BJ (cell line): ENCODE measurements at regions not wholly inside any gene's neighbourhood (a gene's known extent, or its start where the extent isn't known, plus 50 kb on each side); places are given as distances from the start of the nearest gene placed in this dataset.

ENCODE experiments used
- CTCF ChIA-PET: fragments of 350-600 bp; formaldehyde crosslinking; extraction: SDS; loops from one replicate; lab custom pipeline; 2021; ENCODE audit warnings: antibody characterized with exemption, inconsistent platforms; lab: Yijun Ruan, JAX
- POLR2A ChIA-PET: fragments of 300-600 bp; sonication (Branson Sonifier 250); formaldehyde crosslinking; extraction: SDS; loops from one replicate; lab custom pipeline; 2021; ENCODE audit warnings: antibody characterized with exemption; lab: Charles Lee
- DNase-seq: peaks from one replicate; pipeline ENCODE4 v3.0.0-alpha.2; 2011; ENCODE audit warnings: low read depth
- H3K27me3 ChIP-seq: 2 replicates; pipeline ENCODE4 v1.6.0; 2011; ENCODE audit warnings: low read length; ENCODE audit not compliant: control insufficient read depth, insufficient read depth
- H3K36me3 ChIP-seq: 2 replicates; pipeline ENCODE4 v1.5.1; 2011; ENCODE audit warnings: low read length; ENCODE audit not compliant: control insufficient read depth, insufficient read depth
- H3K4me3 ChIP-seq: 2 replicates; pipeline ENCODE4 v1.5.1; 2011; ENCODE audit warnings: low read depth, mild to moderate bottlenecking, control low read depth, low read length
- CTCF ChIP-seq: IDR thresholded peaks from 2 replicates; pipeline ENCODE4 v1.5.1; 2011; ENCODE audit warnings: low read depth, mild to moderate bottlenecking, control low read depth, inconsistent platforms, low read length, moderate library complexity; ENCODE audit not compliant: insufficient read depth

DNA sequence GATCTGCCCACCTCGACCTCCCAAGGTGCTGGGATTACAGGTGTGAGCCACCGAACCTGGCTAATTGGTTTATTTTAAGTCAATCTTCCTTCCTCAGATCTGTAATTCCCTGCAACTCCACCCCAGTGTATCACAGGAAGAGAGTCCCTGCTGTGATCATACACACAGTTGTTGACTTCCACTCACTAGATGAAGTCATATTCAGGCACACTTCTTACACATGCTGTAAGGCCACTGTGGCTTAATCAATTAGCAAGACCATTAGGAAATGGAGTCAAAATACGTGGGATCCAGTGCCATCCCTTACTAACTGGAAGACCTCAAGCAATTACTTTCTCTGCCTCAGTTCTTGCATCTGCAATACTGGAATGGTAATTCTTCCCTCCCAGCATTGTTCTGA lies 66.1 kb upstream of the PAX2 start:
- TF ChIP-seq CTCF: no peak
- no peaks in the 10 kb centered on the region for H3K36me3 ChIP-seq
- POLR2A ChIA-PET: no interaction called here
- CTCF ChIA-PET: no interaction called here
- DNase-seq: no peak
- no peak overlapping the region for H3K4me3 ChIP-seq
- H3K27me3 ChIP-seq: peaks cover 14% of the 10 kb centered on the region

GRCh38 chr10:100683004-100683403 lies 62.4 kb upstream of the PAX2 start:
- H3K4me3 ChIP-seq: no peak overlapping the region
- CTCF ChIA-PET: interaction anchor here (0.7 kb wide), 1 partner anchor 11 kb away, joined by 3 read pairs; no protein-coding TSS in a partner anchor
- DNase-seq: no peak
- no peaks in the 10 kb centered on the region for H3K36me3 ChIP-seq
- POLR2A ChIA-PET: no interaction called here
- TF ChIP-seq CTCF: no peak
- H3K27me3 ChIP-seq: peaks cover 31% of the 10 kb centered on the region

- ChIA-PET POLR2A (no interaction called here), CTCF (interaction anchor here (0.7 kb wide), 1 partner anchor 12 kb away, joined by 3 read pairs; no protein-coding TSS in a partner anchor)
- no peak for TF ChIP-seq CTCF
- DNase-seq: no peak
- peaks cover 38% of the 10 kb centered on the region for H3K27me3 ChIP-seq
- no peaks in the 10 kb centered on the region for H3K36me3 ChIP-seq
- no peak overlapping the region for H3K4me3 ChIP-seq
These were observed 61.7 kb upstream of the PAX2 start for GRCh38 chr10:100683545-100684300.

- H3K4me3 ChIP-seq: no peak overlapping the region
- ChIA-PET CTCF (no interaction called here), POLR2A (no interaction called here)
- peaks cover 45% of the 10 kb centered on the region for H3K27me3 ChIP-seq
- TF ChIP-seq CTCF: no peak
- H3K36me3 ChIP-seq: no peaks in the 10 kb centered on the region
- no peak for DNase-seq
These were observed 60.6 kb upstream of the PAX2 start for GRCh38 chr10:100684688-100685235.

DNA sequence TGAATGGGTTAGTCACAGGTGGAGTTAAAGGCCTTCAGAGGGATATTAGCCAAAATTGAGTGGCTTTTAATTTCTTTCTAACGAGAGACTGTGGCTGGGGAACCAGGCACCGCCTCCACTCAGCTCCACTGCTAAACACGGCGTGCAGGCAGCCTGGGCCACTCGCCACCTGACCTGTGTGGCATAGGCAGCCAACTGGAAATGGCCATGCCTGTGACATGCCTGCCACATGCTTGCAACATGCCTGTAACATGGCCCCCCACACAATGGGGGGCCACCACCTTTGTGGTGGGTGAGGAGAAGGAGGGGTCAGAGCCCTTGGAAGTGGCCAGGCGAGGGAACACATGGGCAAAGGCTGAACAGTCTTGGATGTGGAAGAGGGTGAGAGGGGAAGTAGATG lies 60.1 kb upstream of the PAX2 start:
- H3K27me3 ChIP-seq: peaks cover 45% of the 10 kb centered on the region
- no peak for DNase-seq
- H3K36me3 ChIP-seq: no peaks in the 10 kb centered on the region
- ChIA-PET CTCF (no interaction called here), POLR2A (no interaction called here)
- TF ChIP-seq CTCF: no peak
- H3K4me3 ChIP-seq: no peak overlapping the region
